Right cardiac atrium (tissue), 5 donors: ENCODE measurements at regions not wholly inside any gene's neighbourhood (a gene's known extent, or its start where the extent isn't known, plus 50 kb on each side); places are given as distances from the start of the nearest gene placed in this dataset.
A peak's percentile ranks its signal among the peaks of the same experiment; 100 is the strongest.

ENCODE experiments used
- ATAC-seq, 2 donors: fragments of 200-7000 bp; cut with Tn5 transposase; one replicate each; pipeline versions ENCODE4 v1.8.0 to v1.9.1; 2020; ENCODE audit warnings: moderate library complexity in 2 of 2, mild to moderate bottlenecking in 1 of 2
- DNase-seq, 3 donors: peaks; one replicate each; pipeline ENCODE4 v3.0.0-alpha.2; 2020
- H3K27ac ChIP-seq: one replicate; pipeline ENCODE4 v1.5.1; 2013; ENCODE audit warnings: mild to moderate bottlenecking, low read length, control low read depth, moderate library complexity
- H3K27me3 ChIP-seq: one replicate; pipeline ENCODE4 v1.6.1; 2013; ENCODE audit not compliant: control insufficient read depth, insufficient read depth
- H3K4me1 ChIP-seq: one replicate; pipeline ENCODE4 v1.6.1; 2013; ENCODE audit warnings: low read length; ENCODE audit not compliant: control insufficient read depth, insufficient read depth
- H3K4me3 ChIP-seq: one replicate; pipeline ENCODE4 v1.5.1; 2013; ENCODE audit warnings: low read length, control low read depth
- H3K9me3 ChIP-seq: one replicate; pipeline ENCODE4 v1.6.1; 2013; ENCODE audit warnings: low read length; ENCODE audit not compliant: control insufficient read depth
- WGBS: extraction: QIAGEN DNeasy Blood & Tissue Kit; methylation state at CpG from one replicate; pipeline ENCODE4 v1.1.7; 2013; 5-methylcytosine and 5-hydroxymethylcytosine counted together
- intact Hi-C, 4 donors: fragments of 100-400 bp; cut with DNase I; formaldehyde crosslinking; loops; one replicate each; pipeline versions ENCODE4 v1.11.0 to v1.14.0; 2022 to 2023
- donor health status: healthy with polysubstance abuse.
- donor health status: DM: no; HTN: yes; CAD: no.
- donor health status: DM: no; HTN: no; CAD: no.
- donor health status: DM: no; HTN: yes; CAD: no; lungs with severe emphysema.
- donor health status: DM: yes; HTN: yes; CAD: no.

DNA sequence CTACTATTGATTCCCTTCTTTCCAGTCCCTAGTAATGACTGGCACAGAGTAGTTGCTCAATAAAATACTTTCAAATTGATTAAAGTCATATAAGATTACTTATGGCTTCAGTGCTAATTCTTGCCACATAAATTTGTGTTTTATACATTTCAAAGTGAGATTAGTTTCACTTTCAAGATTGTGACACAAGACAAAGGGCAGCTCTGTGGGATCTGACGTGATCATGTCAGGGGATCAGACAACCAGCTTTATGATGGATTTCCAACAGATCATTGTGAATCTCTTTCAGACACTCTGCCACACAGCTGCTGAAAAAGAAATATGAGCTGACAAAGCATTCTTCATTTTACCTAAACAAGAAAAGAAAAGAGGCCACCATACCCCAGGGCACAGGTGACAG, 73.4 kb upstream of the POMP start:
- Histone ChIP-seq H3K4me3 (no peak overlapping the region), H3K9me3 (no peaks in the 10 kb centered on the region), H3K27ac (no peak overlapping the region), H3K27me3 (no peaks in the 10 kb centered on the region), H3K4me1 (no peaks in the 10 kb centered on the region)
- intact Hi-C loops = no loop called here
- DNase-seq = no peak
- WGBS = 82% methylated on average over 1 of the region's 1 CpG
- no peak for ATAC-seq

DNA sequence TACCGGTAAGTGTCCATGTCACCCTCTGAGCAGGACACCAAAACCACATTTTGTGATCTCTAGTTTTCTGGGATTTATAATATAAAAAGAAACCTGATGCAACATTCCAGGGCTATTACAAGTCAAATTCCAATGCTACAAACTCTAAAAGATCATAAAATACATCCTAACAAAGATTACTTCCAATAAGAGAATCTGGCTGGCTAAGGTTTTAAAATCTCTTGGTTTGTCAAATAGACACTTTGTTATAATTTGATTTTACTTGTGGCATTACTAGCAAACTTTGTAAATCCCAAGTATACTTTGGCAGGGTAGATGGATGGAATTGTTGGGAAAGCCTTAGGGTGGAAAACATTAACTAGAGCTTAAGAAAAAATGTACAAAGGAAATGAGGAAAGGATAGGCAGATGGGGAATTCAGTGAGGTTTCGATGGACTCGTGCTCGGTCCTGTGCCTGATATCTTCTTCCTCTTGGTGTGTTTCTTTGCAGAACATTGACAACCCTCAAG, 74.0 kb upstream of the POMP start:
- 69% methylated on average over 4 of the region's 4 CpGs for WGBS
- no peaks in the 10 kb centered on the region for H3K27me3 ChIP-seq
- intact Hi-C loops = no loop called here

DNA sequence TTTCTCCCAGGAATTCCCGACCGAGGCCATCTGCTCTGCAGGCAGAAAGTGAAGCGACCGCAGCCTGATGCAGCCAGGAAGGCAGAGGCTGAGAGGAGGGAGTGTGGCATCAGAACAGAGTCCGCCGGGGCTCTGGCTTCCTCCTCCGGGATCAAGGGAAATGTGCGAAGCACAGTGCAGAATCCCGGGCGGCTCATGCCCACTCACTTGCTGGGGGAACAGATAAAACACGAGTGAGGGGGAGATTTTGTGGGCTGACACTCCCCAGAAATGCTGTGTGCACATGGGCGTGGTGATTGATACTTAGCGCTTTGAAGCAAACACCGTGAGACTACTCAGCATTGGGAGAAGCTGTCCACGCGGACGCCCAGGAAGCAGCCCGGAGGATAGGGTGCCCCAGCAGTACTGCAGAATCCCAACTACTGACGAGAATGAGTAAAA, 75.3 kb upstream of the POMP start:
- DNase-seq = no peak
- no peak for ATAC-seq
- no peaks in the 10 kb centered on the region for H3K27me3 ChIP-seq
- no peak overlapping the region for H3K4me3 ChIP-seq
- intact Hi-C loops = no loop called here
- no peaks in the 10 kb centered on the region for H3K9me3 ChIP-seq
- H3K27ac ChIP-seq = no peak overlapping the region
- no peaks in the 10 kb centered on the region for H3K4me1 ChIP-seq
- WGBS = 47% methylated on average over 19 of the region's 19 CpGs

More for the DNA sequence above, 74.0 kb upstream of the POMP start:
- no peak for ATAC-seq
- Histone ChIP-seq H3K27ac (no peak overlapping the region), H3K9me3 (no peaks in the 10 kb centered on the region), H3K4me3 (no peak overlapping the region), H3K4me1 (no peaks in the 10 kb centered on the region)
- no peak for DNase-seq

DNA sequence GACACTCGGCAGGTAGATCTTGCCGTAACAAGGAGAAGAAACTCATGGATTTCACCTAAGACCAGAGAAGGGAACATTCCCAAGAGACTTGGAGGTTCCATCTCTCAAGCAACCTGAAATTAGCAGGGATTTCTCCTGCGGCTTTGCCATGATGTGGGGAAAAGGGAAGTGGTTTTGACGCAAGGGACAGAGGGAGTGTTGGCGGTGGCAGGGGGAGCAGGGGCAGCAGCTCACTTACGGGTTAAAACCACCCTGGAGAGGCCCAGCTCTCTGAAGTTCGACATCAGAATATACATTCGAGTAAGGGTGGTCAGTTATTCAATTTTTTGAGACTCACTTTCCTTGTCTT, 76.1 kb upstream of the POMP start:
- H3K27ac ChIP-seq = no peak overlapping the region
- H3K4me3 ChIP-seq = no peak overlapping the region
- no peak for DNase-seq
- no peak for ATAC-seq
- 70% methylated on average over 8 of the region's 8 CpGs for WGBS
- intact Hi-C loops = no loop called here
- no peaks in the 10 kb centered on the region for H3K4me1 ChIP-seq
- no peaks in the 10 kb centered on the region for H3K27me3 ChIP-seq
- H3K9me3 ChIP-seq = no peaks in the 10 kb centered on the region

DNA sequence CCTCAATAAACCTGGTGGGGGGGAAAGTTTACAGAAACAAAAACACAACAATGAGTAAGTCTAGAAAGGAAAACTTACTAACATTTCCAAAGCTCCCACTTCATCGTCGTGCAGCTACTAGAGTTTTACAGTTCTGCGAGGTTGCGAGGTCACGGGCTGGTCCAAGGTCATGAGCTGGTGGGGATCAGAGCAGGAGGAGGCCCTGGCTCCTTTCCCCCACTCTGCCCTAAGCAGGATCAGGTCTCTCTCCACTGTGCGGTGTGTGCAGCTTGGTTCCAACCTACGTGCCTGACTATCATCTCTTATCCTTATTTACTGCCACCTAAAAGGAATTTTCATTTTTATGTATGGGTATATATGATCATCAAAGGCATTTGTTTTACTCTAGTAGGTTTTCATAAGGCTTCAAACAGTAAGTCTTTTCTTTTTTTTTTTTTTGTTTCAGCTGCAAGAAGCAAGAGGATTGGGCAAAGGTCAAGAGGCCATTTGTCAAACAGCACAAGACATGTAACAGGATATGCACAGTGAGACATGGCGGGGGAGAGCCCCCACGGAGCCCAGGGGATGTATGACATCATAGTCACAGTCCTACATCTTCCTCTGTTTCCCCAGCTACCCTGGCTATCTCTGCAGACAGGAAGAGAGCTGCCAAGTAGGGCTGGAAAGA, 76.6 kb upstream of the POMP start:
- Histone ChIP-seq H3K4me1 (no peaks in the 10 kb centered on the region), H3K27ac (no peak overlapping the region), H3K9me3 (no peaks in the 10 kb centered on the region), H3K27me3 (no peaks in the 10 kb centered on the region), H3K4me3 (no peak overlapping the region)
- WGBS = 77% methylated on average over 9 of the region's 9 CpGs
- ATAC-seq (no peak), DNase-seq (no peak)
- intact Hi-C loops = no loop called here

DNA sequence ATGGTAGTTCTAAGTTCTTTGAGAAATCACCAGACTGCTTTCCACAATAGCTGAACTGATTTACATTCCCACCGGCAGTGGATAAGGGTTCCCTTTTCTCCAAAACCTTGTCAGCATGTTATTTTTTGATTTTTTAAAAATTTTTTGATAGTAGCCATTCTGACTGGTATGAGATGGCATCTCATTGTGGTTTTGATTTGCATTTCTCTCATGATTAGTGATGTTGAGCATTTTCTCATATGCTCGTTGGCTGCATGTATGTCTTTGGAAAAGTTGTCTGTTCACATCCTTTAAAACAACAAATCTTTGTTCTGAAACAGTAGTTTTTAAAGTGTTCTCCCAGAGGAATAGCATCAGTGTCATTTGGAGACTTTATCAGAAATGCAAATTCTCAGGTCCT, 77.5 kb upstream of the POMP start:
- DNase-seq (no peak), ATAC-seq (no peak)
- Histone ChIP-seq H3K27me3 (no peaks in the 10 kb centered on the region), H3K4me3 (no peak overlapping the region), H3K4me1 (no peaks in the 10 kb centered on the region), H3K27ac (no peak overlapping the region), H3K9me3 (no peaks in the 10 kb centered on the region)
- WGBS = 92% methylated on average over 2 of the region's 2 CpGs
- intact Hi-C loops = no loop called here

DNA sequence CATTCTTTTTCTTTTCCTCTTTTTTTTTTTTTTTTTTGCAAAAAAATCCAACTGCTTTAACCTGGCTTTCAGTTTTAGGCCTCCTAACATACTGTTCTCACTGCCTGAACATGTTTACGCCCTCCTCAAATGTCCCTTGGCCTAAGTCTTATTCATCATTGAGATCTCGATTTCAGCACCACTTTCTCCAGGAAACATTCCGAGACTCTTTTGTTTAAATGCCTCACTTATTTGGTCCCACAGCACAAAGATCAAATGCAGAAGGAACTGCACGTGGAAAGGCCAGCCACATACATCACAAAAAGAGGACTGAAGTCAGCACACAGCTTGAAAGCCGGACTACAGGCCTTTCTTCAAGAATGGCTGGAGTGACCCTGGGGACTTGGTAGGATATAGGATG, 79.2 kb upstream of the POMP start:
- Histone ChIP-seq H3K9me3 (no peaks in the 10 kb centered on the region), H3K27me3 (no peaks in the 10 kb centered on the region), H3K4me3 (no peak overlapping the region), H3K4me1 (no peaks in the 10 kb centered on the region), H3K27ac (no peak overlapping the region)
- intact Hi-C loops = no loop called here
- 80% methylated on average over 5 of the region's 5 CpGs for WGBS
- no peak for DNase-seq
- no peak for ATAC-seq

DNA sequence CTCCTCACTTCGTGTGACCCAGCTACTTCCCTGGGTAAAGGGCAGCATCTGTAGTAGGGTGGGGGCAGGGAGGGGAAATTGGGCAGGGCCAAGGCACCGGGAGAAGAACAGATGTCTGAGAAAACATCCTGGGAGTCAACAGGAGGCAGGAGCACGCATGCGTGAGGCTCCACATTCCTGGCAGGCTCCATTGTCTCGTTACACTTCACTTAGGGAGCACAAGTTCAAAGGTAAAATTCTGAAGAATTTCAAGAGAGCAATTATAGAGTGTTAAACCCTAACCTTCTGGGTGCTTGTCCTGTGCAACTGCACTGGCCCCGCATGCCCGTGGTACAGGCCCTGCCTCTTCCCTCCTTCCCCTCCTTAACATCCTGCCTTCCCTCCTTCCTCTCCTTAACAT, 79.6 kb upstream of the POMP start:
- ATAC-seq (no peak), DNase-seq (no peak)
- Histone ChIP-seq H3K27me3 (no peaks in the 10 kb centered on the region), H3K4me3 (no peak overlapping the region), H3K27ac (no peak overlapping the region), H3K4me1 (no peaks in the 10 kb centered on the region), H3K9me3 (no peaks in the 10 kb centered on the region)
- intact Hi-C loops = no loop called here
- 57% methylated on average over 7 of the region's 7 CpGs for WGBS

DNA sequence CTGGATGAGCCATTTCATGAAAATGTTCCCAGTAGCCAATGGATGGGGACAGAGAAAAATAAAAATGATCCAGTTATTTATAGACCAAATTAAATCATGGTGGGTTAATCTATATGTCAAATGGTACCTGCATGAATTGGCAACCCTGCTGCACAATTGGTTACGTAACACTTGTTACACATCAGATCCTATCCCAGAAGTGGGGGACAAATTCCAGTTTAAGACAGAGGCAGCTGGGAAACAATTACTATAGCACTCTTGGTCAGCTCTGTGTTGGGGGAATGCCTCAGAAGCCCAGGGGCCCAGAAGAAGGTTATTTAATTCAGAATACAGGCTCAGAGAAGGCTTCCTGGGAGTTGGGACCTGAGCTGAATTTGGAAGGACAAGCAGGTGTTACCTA, 81.1 kb upstream of the FLT1 start:
- ATAC-seq (no peak), DNase-seq (no peak)
- H3K9me3 ChIP-seq = no peaks in the 10 kb centered on the region
- WGBS = 93% methylated on average over 1 of the region's 1 CpG
- no peak overlapping the region for H3K4me3 ChIP-seq
- no peak overlapping the region for H3K27ac ChIP-seq
- no peaks in the 10 kb centered on the region for H3K4me1 ChIP-seq
- intact Hi-C loops = no loop called here
- H3K27me3 ChIP-seq = no peaks in the 10 kb centered on the region

DNA sequence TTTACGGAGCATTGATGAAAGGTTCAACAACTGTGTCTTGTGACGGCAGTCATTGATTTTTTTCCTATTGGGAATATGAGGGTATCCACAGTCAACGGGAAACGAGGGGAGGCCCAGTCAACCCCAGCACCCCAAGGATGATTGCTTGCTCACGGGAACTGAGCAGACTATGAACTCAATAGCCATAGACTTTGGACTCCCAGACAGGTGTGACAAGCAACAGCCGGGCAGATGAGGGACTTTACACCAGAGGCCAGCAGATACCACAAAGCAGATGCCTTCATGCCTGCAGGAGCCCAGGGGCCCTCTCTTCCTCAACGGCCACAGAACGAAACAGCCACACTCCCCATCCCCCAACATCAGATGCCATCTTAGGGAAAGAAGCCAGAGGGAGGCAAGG, 80.3 kb upstream of the FLT1 start:
- no peak overlapping the region for H3K4me3 ChIP-seq
- H3K27ac ChIP-seq = no peak overlapping the region
- H3K27me3 ChIP-seq = no peaks in the 10 kb centered on the region
- intact Hi-C loops = no loop called here
- H3K9me3 ChIP-seq = no peaks in the 10 kb centered on the region
- WGBS = 84% methylated on average over 8 of the region's 8 CpGs
- no peaks in the 10 kb centered on the region for H3K4me1 ChIP-seq
- no peak for ATAC-seq
- no peak for DNase-seq

DNA sequence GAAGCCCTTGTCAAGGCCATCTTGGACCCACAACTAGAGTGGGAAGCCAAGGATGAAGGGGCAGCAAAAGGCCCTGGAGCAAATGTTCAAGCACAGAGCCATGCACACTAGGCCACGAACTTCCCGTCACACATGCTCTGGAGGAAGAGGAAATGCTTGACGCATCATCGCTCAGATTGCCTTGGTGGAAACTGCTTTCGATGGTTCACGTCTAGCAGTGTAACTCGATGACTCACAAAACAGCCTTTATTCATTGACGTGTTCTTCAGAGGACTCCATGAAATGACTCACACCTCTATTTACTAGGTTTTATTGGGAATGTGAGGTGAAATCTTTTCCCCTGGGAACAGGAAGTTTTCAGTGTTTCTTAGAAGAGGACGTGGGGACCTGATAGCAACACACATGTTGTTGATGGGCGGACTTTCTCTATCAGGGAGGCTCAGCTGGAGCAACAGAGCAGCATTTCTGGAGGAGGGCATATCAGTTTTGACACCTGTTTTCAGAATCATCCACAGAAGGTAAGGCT, 79.8 kb upstream of the FLT1 start:
- peak in 1 of 3 donors; percentile 33 for DNase-seq
- Histone ChIP-seq H3K4me1 (no peaks in the 10 kb centered on the region), H3K4me3 (no peak overlapping the region), H3K9me3 (no peaks in the 10 kb centered on the region), H3K27ac (no peak overlapping the region), H3K27me3 (no peaks in the 10 kb centered on the region)
- 63% methylated on average over 10 of the region's 10 CpGs for WGBS
- ATAC-seq = peak; percentile 36 to 79
- intact Hi-C loops = no loop called here
